ENCODE measurements at regions not wholly inside any gene's neighbourhood (a gene's known extent, or its start where the extent isn't known, plus 50 kb on each side); places are given as distances from the start of the nearest gene placed in this dataset.

GRCh38 chr21:28332796-28333195 is 659.9 kb downstream of the LTN1 start:
- TF ChIP-seq CTCF (IDR thresholded peaks at IDR 0.05) (no peak), POLR2A (IDR thresholded peaks at IDR 0.05) (no peak)
